Endothelial cell of umbilical vein (primary cell): ENCODE measurements at regions not wholly inside any gene's neighbourhood (a gene's known extent, or its start where the extent isn't known, plus 50 kb on each side); places are given as distances from the start of the nearest gene placed in this dataset.

Experiments
- BruUV-seq: library from RNA; stranded (reverse); fragments of 400-500 nt; replicated peaks from 2 replicates; lab custom pipeline; 2021; lab: Mats Ljungman, UMichigan
- CTCF ChIA-PET: fragments of 300-600, 350-600 bp; sonication (Branson Sonifier 250); formaldehyde crosslinking; loops from one replicate; lab custom pipeline; 2021; ENCODE audit warnings: antibody characterized with exemption, inconsistent platforms; lab: Charles Lee
- POLR2A ChIA-PET: fragments of 300-600, 350-600 bp; sonication (Branson Sonifier 250); formaldehyde crosslinking; loops from one replicate; lab custom pipeline; 2021; ENCODE audit warnings: antibody characterized with exemption, inconsistent platforms; lab: Charles Lee
- DNase-seq: peaks from one replicate; pipeline ENCODE4 v3.0.0-alpha.2; 2011; ENCODE audit warnings: low read depth, low spot score
- FAIRE-seq: peaks from 2 replicates; lab custom pipeline; 2011; peaks lifted over from hg19 to GRCh38; lab: Jason Lieb, UNC
- H2AFZ ChIP-seq: 2 replicates; pipeline ENCODE4 v1.6.0; 2012; ENCODE audit warnings: low read depth, low read length, control low read depth, inconsistent platforms
- H3K27ac ChIP-seq: 2 replicates; pipeline ENCODE4 v1.5.1; 2011; ENCODE audit warnings: low read depth, mild to moderate bottlenecking, control low read depth, low read length, moderate library complexity; ENCODE audit not compliant: insufficient read depth
- H3K27me3 ChIP-seq, 2 experiments: 2 replicates each; pipeline versions ENCODE4 v1.6.0 to v1.6.1; 2011; ENCODE audit warnings: low read length in 2 of 2, mixed read lengths in 1 of 2; ENCODE audit not compliant: control insufficient read depth in 2 of 2, insufficient read depth in 2 of 2
- H3K36me3 ChIP-seq, 2 experiments: 2 replicates in 1 of 2; 3 replicates in 1 of 2; pipeline ENCODE4 v1.5.1; 2011; ENCODE audit warnings: low read length in 2 of 2, mild to moderate bottlenecking in 1 of 2, moderate library complexity in 1 of 2; ENCODE audit not compliant: control insufficient read depth in 2 of 2, insufficient read depth in 2 of 2; ENCODE audit errors: extremely low read depth in 1 of 2
- H3K4me1 ChIP-seq: 3 replicates; pipeline ENCODE4 v1.5.1; 2011; ENCODE audit warnings: mild to moderate bottlenecking, low read length; ENCODE audit not compliant: control insufficient read depth, insufficient read depth; ENCODE audit errors: extremely low read depth
- H3K4me2 ChIP-seq: 2 replicates; pipeline ENCODE4 v1.6.1; 2011; ENCODE audit warnings: low read length, control low read depth, mixed read lengths; ENCODE audit not compliant: insufficient read depth
- H3K4me3 ChIP-seq, 3 experiments: fragments of 200-600 bp in 1 of 3; sonication (generic), shearing (Covaris generic) in 1 of 3; replicated peaks in 1 of 3; 2 replicates each; pipeline ENCODE4 v1.5.1; 2011 to 2016; ENCODE audit warnings: control low read depth in 3 of 3, low read length in 3 of 3, mild to moderate bottlenecking in 2 of 3, inconsistent platforms in 1 of 3, low read depth in 1 of 3, moderate library complexity in 1 of 3; ENCODE audit not compliant: insufficient read depth in 1 of 3
- H3K79me2 ChIP-seq: 2 replicates; pipeline ENCODE4 v1.6.0; 2012; ENCODE audit warnings: low read length, inconsistent platforms; ENCODE audit not compliant: control insufficient read depth, insufficient read depth
- H3K9ac ChIP-seq: replicated peaks from 2 replicates; pipeline ENCODE3; 2011; ENCODE audit warnings: low read length, control low read depth; ENCODE audit not compliant: insufficient read depth; ENCODE audit errors: extremely low read depth
- H3K9me1 ChIP-seq: replicated peaks from 3 replicates; pipeline ENCODE4 v1.6.0; 2011; ENCODE audit warnings: mild to moderate bottlenecking, low read length; ENCODE audit not compliant: control insufficient read depth, insufficient read depth; ENCODE audit errors: extremely low read depth
- H3K9me3 ChIP-seq: replicated peaks from 2 replicates; pipeline ENCODE4 v1.5.1; 2012; ENCODE audit warnings: low read length, inconsistent platforms; ENCODE audit not compliant: control insufficient read depth, insufficient read depth
- H4K20me1 ChIP-seq: replicated peaks from 2 replicates; pipeline ENCODE3; 2011; ENCODE audit warnings: mild to moderate bottlenecking, low read length; ENCODE audit not compliant: control insufficient read depth, insufficient read depth; ENCODE audit errors: extremely low read depth
- EZH2 ChIP-seq: IDR thresholded peaks from 2 replicates; pipeline ENCODE4 v1.6.1; 2012; ENCODE audit warnings: borderline replicate concordance, low read depth, mild to moderate bottlenecking, moderate library complexity, low read length, inconsistent platforms; ENCODE audit not compliant: severe bottlenecking
- GATA2 ChIP-seq: IDR thresholded peaks from 2 replicates; pipeline ENCODE4 v1.7.0; 2011; ENCODE audit warnings: low read depth, mild to moderate bottlenecking, moderate library complexity, mixed read lengths, low read length; ENCODE audit not compliant: insufficient read length, insufficient read depth
- MYC ChIP-seq: IDR thresholded peaks from one replicate; pipeline ENCODE4 v1.6.1; 2011; ENCODE audit warnings: mild to moderate bottlenecking, low read depth, low read length
- POLR2A ChIP-seq: IDR thresholded peaks from 2 replicates; pipeline ENCODE4 v1.6.1; 2012; ENCODE audit warnings: low read depth, mild to moderate bottlenecking, control low read depth, low read length
- dilution Hi-C: fragments of 300-500 bp; cut with MboI; formaldehyde crosslinking; loops from one replicate; pipeline ENCODE4 v1.15.0; 2019; ENCODE audit warnings: low sequenced_read_pairs; ENCODE audit not compliant: extremely low pct_ligation_motif_present
- intact Hi-C: fragments of 100-400 bp; cut with micrococcal nuclease; formaldehyde crosslinking; loops from one replicate; pipeline ENCODE4 v1.10.0; 2022
- TF ChIP-seq, protein P1 (sequence below): IDR thresholded peaks from 2 replicates; pipeline ENCODE4 v1.6.1; 2011; ENCODE audit not compliant: insufficient read depth, insufficient read length
- TF ChIP-seq, protein P2 (sequence below), 2 donors: IDR thresholded peaks; 1 replicate in 1 of 2; 2 replicates in 1 of 2; pipeline ENCODE4 v1.5.1; 2011; ENCODE audit warnings: low read length in 2 of 2, mild to moderate bottlenecking in 2 of 2, moderate library complexity in 2 of 2, control low read depth in 1 of 2, inconsistent platforms in 1 of 2, low read depth in 1 of 2; ENCODE audit not compliant: insufficient read depth in 1 of 2; ENCODE audit errors: extremely low read depth in 1 of 2

DNA sequence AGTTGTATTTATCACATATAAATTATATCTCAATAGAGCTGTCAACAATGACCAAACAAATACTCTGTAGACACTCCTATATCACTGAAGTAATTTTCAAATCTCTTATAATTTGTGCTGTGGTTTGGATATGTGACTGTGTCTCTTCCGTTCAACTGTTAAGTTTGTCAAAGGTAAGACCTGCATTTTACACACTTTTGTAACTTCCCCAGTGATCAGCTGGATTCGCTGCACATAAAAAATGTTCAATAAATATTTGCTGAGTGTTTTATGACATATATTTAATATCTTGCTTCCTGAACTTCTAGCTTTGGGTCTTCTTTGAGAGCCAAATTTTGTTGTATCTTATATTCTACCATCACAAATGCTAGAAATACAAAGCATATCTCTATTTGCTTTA is 57.3 kb upstream of the ROCK1 start:
- Histone ChIP-seq H3K9ac (no peak overlapping the region), H3K9me3 (no peaks in the 10 kb centered on the region), H3K4me1 (no peaks in the 10 kb centered on the region), H3K9me1 (no peaks in the 10 kb centered on the region), H3K27me3 (peaks cover 0 to 2% of the 10 kb centered on the region in 2 experiments), H2AFZ (no peak overlapping the region), H3K4me3 (no peak overlapping the region), H3K4me2 (no peak overlapping the region), H4K20me1 (no peaks in the 10 kb centered on the region), H3K36me3 (no peaks in the 10 kb centered on the region), H3K79me2 (no peaks in the 10 kb centered on the region), H3K27ac (no peak overlapping the region)
- DNase-seq, result no peak
- BruUV-seq, result no TSS peak
- TF ChIP-seq POLR2A (no peak), GATA2 (no peak), MYC (no peak)
- TF ChIP-seq, protein P1, sequence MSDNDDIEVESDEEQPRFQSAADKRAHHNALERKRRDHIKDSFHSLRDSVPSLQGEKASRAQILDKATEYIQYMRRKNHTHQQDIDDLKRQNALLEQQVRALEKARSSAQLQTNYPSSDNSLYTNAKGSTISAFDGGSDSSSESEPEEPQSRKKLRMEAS, result no peak
- TF ChIP-seq, protein P2, sequence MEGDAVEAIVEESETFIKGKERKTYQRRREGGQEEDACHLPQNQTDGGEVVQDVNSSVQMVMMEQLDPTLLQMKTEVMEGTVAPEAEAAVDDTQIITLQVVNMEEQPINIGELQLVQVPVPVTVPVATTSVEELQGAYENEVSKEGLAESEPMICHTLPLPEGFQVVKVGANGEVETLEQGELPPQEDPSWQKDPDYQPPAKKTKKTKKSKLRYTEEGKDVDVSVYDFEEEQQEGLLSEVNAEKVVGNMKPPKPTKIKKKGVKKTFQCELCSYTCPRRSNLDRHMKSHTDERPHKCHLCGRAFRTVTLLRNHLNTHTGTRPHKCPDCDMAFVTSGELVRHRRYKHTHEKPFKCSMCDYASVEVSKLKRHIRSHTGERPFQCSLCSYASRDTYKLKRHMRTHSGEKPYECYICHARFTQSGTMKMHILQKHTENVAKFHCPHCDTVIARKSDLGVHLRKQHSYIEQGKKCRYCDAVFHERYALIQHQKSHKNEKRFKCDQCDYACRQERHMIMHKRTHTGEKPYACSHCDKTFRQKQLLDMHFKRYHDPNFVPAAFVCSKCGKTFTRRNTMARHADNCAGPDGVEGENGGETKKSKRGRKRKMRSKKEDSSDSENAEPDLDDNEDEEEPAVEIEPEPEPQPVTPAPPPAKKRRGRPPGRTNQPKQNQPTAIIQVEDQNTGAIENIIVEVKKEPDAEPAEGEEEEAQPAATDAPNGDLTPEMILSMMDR (IDR thresholded peaks at IDR 0.05; ENCODE audit: extremely low read depth in 1 of 2, insufficient read depth in 1 of 2, low read depth in 1 of 2, low read length in 2 of 2), result no peak
- ChIA-PET CTCF (interaction anchor here (0.9 to 1.3 kb wide), 2 partner anchors 10 to 11 kb away, joined by 4 read pairs; no protein-coding TSS in a partner anchor), POLR2A (no interaction called here)
- intact Hi-C loops (no loop called here), dilution Hi-C loops (no loop called here)
- FAIRE-seq, result no peak

DNA sequence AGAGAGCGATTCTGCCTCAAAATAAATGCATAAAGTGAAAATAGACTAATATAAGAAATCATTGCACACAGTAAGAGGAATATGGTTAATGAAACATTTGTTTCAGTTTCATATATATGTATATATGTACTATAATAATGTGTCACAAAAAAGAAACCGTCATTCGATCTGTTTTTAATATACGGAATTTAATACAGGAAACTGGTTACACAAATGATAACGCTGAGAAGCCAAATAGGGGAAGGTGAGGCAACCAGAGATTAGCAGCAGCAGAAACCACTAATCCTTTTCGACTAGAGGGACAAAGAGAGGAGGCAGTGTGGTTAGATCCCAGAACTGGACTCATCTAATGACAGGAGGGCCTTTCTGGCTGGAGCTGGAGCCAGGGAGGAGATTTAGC is 64.2 kb upstream of the GREB1L start:
- Histone ChIP-seq H3K4me1 (no peaks in the 10 kb centered on the region), H3K4me3 (no peak overlapping the region), H3K9me3 (no peaks in the 10 kb centered on the region), H4K20me1 (no peaks in the 10 kb centered on the region), H2AFZ (no peak overlapping the region), H3K27ac (no peak overlapping the region), H3K27me3 (no peaks in the 10 kb centered on the region), H3K9ac (no peak overlapping the region), H3K36me3 (no peaks in the 10 kb centered on the region), H3K79me2 (no peaks in the 10 kb centered on the region), H3K9me1 (no peaks in the 10 kb centered on the region), H3K4me2 (no peak overlapping the region)
- BruUV-seq, result no TSS peak
- TF ChIP-seq POLR2A, result no peak
- no peak for TF ChIP-seq MYC
- TF ChIP-seq EZH2, result no peak
- dilution Hi-C loops, result no loop called here
- POLR2A ChIA-PET, result no interaction called here
- CTCF ChIA-PET, result no interaction called here
- DNase-seq (no peak), FAIRE-seq (no peak)
- intact Hi-C loops, result loop anchor here (5.0 kb wide), 1 partner anchor 206 kb away; no protein-coding TSS in a partner anchor
